Pancreas (tissue), 10 donors: ENCODE measurements at regions not wholly inside any gene's neighbourhood (a gene's known extent, or its start where the extent isn't known, plus 50 kb on each side); places are given as distances from the start of the nearest gene placed in this dataset.

ENCODE experiments used
- ATAC-seq, 4 donors: fragments of 200-7000 bp; cut with Tn5 transposase; one replicate each; pipeline versions ENCODE4 v1.8.0 to v1.9.1; 2020; ENCODE audit warnings: mild to moderate bottlenecking in 4 of 4, moderate library complexity in 4 of 4
- DNase-seq, 6 donors: peaks; one replicate each; pipeline ENCODE4 v3.0.0-alpha.2; 2020
- FAIRE-seq: peaks from 2 replicates; lab custom pipeline; 2012; peaks lifted over from hg19 to GRCh38; lab: Jason Lieb, UNC
- H3K27ac ChIP-seq, 4 donors: fragments of 200-600 bp; sonication (generic); 1 replicate in 3 of 4; 2 replicates in 1 of 4; pipeline versions ENCODE4 v1.5.0 to v1.8.0; 2020
- H3K27me3 ChIP-seq, 4 donors: fragments of 200-600 bp; one replicate each; pipeline ENCODE4 v1.8.0; 2021
- H3K36me3 ChIP-seq, 3 donors: fragments of 200-600 bp; sonication (generic) in 1 of 3; one replicate each; pipeline versions ENCODE4 v1.5.0 to v1.8.0; 2020 to 2021
- H3K4me1 ChIP-seq, 3 donors: fragments of 200-600 bp; one replicate each; pipeline ENCODE4 v1.8.0; 2021
- H3K4me3 ChIP-seq, 4 donors: fragments of 200-600 bp; sonication (generic) in 2 of 4; one replicate each; pipeline versions ENCODE4 v1.5.0 to v1.8.0; 2020 to 2021
- H3K9me3 ChIP-seq, 4 donors: fragments of 200-600 bp; one replicate each; pipeline ENCODE4 v1.8.0; 2021
- WGBS, 2 donors: extraction: QIAGEN DNeasy Blood & Tissue Kit; methylation state at CpG; one replicate each; pipeline ENCODE4 v1.1.7; 2013; 5-methylcytosine and 5-hydroxymethylcytosine counted together
- intact Hi-C, 3 donors: fragments of 100-400 bp; cut with DNase I; formaldehyde crosslinking; loops; one replicate each; pipeline versions ENCODE4 v1.11.1 to v1.14.2; 2022
- TF ChIP-seq, protein P1 (sequence below), 4 donors: fragments of 200-600 bp; sonication (generic) in 3 of 4; IDR thresholded peaks; one replicate each; pipeline versions ENCODE4 v1.5.0 to v1.8.0; 2021; ENCODE audit warnings: antibody characterized with exemption in 4 of 4
- donor health status: healthy with polysubstance abuse.
- donor health status: DM: no; HTN: no; CAD: no; lungs with moderate emphysema.
- donor health status: DM: no; HTN: no; CAD: no.
- donor health status: control.
- donor health status: control.
- donor health status: Bipolar disorder and iron deficiency.
- donor health status: DM: yes; HTN: yes; CAD: no.
- donor health status: DM: no; HTN: no; CAD: no.
- donor health status: DM: no; HTN: no; CAD: no.
- donor health status: DM: yes; HTN: yes; CAD: no.

- peaks cover 0 to 3% (median 0%) of the 10 kb centered on the region in 4 donors for H3K27me3 ChIP-seq
- FAIRE-seq: no peak
- TF ChIP-seq, protein P1, sequence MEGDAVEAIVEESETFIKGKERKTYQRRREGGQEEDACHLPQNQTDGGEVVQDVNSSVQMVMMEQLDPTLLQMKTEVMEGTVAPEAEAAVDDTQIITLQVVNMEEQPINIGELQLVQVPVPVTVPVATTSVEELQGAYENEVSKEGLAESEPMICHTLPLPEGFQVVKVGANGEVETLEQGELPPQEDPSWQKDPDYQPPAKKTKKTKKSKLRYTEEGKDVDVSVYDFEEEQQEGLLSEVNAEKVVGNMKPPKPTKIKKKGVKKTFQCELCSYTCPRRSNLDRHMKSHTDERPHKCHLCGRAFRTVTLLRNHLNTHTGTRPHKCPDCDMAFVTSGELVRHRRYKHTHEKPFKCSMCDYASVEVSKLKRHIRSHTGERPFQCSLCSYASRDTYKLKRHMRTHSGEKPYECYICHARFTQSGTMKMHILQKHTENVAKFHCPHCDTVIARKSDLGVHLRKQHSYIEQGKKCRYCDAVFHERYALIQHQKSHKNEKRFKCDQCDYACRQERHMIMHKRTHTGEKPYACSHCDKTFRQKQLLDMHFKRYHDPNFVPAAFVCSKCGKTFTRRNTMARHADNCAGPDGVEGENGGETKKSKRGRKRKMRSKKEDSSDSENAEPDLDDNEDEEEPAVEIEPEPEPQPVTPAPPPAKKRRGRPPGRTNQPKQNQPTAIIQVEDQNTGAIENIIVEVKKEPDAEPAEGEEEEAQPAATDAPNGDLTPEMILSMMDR (IDR thresholded peaks at IDR 0.05): no peak
Measured at GRCh38 chr22:49413146-49413545, 414.5 kb downstream of the BRD1 start.

DNA sequence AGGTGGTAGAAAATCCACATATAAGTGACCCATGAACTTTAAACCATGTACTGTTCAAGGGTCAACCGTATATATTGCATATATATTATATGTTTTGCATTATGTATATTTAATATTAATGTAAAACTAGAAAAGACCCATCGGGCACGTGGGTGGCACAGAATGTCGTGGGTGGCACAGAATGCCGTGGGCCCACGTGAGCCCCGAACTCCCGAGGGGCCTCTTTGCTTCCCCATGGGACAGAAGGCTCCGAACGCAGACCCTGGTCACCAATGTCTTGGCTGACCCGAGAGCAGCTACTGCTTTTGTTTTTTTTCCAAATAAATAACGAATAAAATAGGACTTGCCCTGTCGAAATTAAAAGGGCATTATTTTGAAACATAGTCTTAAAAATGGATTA lies 415.4 kb downstream of the BRD1 start:
- WGBS, 2 donors: 55 to 68% methylated on average over 13 of the region's 13 CpGs
- Histone ChIP-seq H3K27ac (no peak overlapping the region), H3K9me3 (no peaks in the 10 kb centered on the region), H3K4me1 (no peaks in the 10 kb centered on the region), H3K36me3 (no peaks in the 10 kb centered on the region), H3K27me3 (peaks cover 0 to 3% (median 0%) of the 10 kb centered on the region in 4 donors), H3K4me3 (no peak overlapping the region)
- FAIRE-seq: no peak
- ATAC-seq: no peak
- TF ChIP-seq, protein P1 (IDR thresholded peaks at IDR 0.05): no peak
- intact Hi-C loops: no loop called here
- no peak for DNase-seq

More at GRCh38 chr22:49413146-49413545, 414.5 kb downstream of the BRD1 start:
- no peaks in the 10 kb centered on the region for H3K9me3 ChIP-seq
- no peaks in the 10 kb centered on the region for H3K4me1 ChIP-seq
- ATAC-seq (no peak), DNase-seq (no peak)
- no peak overlapping the region for H3K4me3 ChIP-seq
- intact Hi-C loops: no loop called here
- WGBS, 2 donors: 56 to 64% methylated on average over 8 of the region's 8 CpGs
- H3K36me3 ChIP-seq: no peaks in the 10 kb centered on the region
- no peak overlapping the region for H3K27ac ChIP-seq

- H3K27me3 ChIP-seq: peaks cover 0 to 3% (median 0%) of the 10 kb centered on the region in 4 donors
Measured at GRCh38 chr22:49411236-49411635, 416.4 kb downstream of the BRD1 start.

GRCh38 chr22:49408102-49408836 lies 419.4 kb downstream of the BRD1 start:
- Histone ChIP-seq H3K4me3 (no peak overlapping the region), H3K9me3 (no peaks in the 10 kb centered on the region), H3K27ac (no peak overlapping the region), H3K27me3 (peaks cover 0 to 3% (median 0%) of the 10 kb centered on the region in 4 donors), H3K36me3 (no peaks in the 10 kb centered on the region), H3K4me1 (no peaks in the 10 kb centered on the region)
- TF ChIP-seq, protein P1 (IDR thresholded peaks at IDR 0.05): no peak
- ATAC-seq (no peak), FAIRE-seq (no peak), DNase-seq (no peak)
- intact Hi-C loops: no loop called here
- 43 to 51% methylated on average over 8 of the region's 8 CpGs for WGBS, 2 donors

More at GRCh38 chr22:49411236-49411635, 416.4 kb downstream of the BRD1 start:
- no peaks in the 10 kb centered on the region for H3K36me3 ChIP-seq
- H3K4me1 ChIP-seq: no peaks in the 10 kb centered on the region
- ATAC-seq (no peak), DNase-seq (no peak), FAIRE-seq (no peak)
- intact Hi-C loops: no loop called here
- no peaks in the 10 kb centered on the region for H3K9me3 ChIP-seq
- H3K4me3 ChIP-seq: no peak overlapping the region
- no peak overlapping the region for H3K27ac ChIP-seq
- 57 to 64% methylated on average over 6 of the region's 6 CpGs for WGBS, 2 donors
- TF ChIP-seq, protein P1 (IDR thresholded peaks at IDR 0.05): no peak
